ENCODE measurements at regions not wholly inside any gene's neighbourhood (a gene's known extent, or its start where the extent isn't known, plus 50 kb on each side); places are given as distances from the start of the nearest gene placed in this dataset.

DNA sequence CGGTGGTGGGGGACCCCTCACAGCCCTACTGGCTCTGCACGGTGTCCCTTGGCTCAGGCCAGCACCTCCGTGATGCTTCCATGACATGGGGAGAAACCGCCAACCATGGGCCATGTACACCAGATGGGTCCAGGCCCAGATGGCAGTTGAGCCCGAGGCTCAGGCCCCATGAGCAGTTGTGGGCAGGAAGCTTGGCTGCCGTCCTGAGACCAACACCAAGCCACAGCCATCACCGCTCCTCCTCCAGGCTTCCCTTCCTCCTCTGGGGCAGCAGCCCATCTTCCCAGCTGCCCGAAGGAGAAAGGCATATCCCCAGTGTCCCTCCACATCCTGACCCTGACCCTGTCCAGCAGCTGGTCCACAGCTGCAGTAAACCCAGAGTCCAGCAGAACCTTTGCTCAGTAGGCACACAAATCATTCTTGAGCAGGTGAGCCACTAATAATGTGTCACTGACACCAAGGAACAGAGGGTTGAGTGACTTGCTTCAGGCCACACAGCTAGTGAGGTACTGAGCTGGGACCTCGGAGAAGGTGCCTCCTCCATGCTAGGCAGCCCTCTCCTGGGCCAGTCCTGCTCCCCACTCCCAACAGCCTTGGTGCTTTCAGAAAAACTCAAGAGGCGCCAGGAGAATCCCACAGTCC, 204.9 kb downstream of the CTTN start (continued):
- TF ChIP-seq TCF7L2 (IDR thresholded peaks at IDR 0.05; ENCODE audit: borderline replicate concordance, extremely low read depth, insufficient read depth, insufficient read length) = no peak
- TF ChIP-seq, protein P1, sequence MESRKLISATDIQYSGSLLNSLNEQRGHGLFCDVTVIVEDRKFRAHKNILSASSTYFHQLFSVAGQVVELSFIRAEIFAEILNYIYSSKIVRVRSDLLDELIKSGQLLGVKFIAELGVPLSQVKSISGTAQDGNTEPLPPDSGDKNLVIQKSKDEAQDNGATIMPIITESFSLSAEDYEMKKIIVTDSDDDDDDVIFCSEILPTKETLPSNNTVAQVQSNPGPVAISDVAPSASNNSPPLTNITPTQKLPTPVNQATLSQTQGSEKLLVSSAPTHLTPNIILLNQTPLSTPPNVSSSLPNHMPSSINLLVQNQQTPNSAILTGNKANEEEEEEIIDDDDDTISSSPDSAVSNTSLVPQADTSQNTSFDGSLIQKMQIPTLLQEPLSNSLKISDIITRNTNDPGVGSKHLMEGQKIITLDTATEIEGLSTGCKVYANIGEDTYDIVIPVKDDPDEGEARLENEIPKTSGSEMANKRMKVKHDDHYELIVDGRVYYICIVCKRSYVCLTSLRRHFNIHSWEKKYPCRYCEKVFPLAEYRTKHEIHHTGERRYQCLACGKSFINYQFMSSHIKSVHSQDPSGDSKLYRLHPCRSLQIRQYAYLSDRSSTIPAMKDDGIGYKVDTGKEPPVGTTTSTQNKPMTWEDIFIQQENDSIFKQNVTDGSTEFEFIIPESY (IDR thresholded peaks at IDR 0.05; ENCODE audit: extremely low read depth, insufficient replicate concordance, low read length) = no peak
- TF ChIP-seq EZH2phosphoT487 (IDR thresholded peaks at IDR 0.05; ENCODE audit: borderline replicate concordance) = no peak

DNA sequence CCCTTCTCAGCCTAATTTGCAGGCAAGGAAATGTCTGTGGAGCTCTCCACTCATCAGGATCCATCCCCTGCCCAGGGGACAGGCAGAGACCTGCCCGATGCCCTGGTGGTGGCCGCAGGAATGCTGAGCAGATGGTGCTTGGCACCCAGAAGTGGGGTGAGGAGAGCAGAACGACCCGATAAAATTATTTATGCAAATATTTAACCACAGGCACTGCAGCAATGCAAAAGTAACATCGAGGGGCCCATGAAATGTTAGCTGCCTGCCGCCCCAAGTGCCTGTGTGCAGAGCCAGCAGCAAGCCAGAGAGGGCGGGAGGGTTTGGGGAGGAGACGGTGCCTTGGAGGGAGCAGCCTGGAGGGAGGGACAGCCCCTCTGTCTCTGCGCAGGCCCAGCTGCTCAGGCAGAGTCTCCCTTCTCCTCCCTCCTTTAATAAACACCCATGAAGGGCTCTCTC, 205.5 kb downstream of the CTTN start:
- POLR2A ChIA-PET = no interaction called here
- no peak overlapping the region for H3K9ac ChIP-seq (ENCODE audit: low read length)

More for the DNA sequence above, 205.5 kb downstream of the CTTN start:
- TF ChIP-seq CBX3 (IDR thresholded peaks at IDR 0.05; ENCODE audit: low read depth) (no peak), EGR1 (IDR thresholded peaks at IDR 0.05; ENCODE audit: low read depth) (no peak), CEBPB (IDR thresholded peaks at IDR 0.05; ENCODE audit: low read depth) (no peak), SRF (IDR thresholded peaks at IDR 0.05; ENCODE audit: low read depth) (no peak), YY1 (IDR thresholded peaks at IDR 0.05; ENCODE audit: extremely low read depth, insufficient replicate concordance, low read depth, low read length) (no peak), POLR2AphosphoS5 (IDR thresholded peaks at IDR 0.05; ENCODE audit: low read depth, low read length) (no peak), ELF1 (IDR thresholded peaks at IDR 0.05; ENCODE audit: borderline replicate concordance, low read depth) (no peak), POLR2A (IDR thresholded peaks at IDR 0.05; ENCODE audit: borderline replicate concordance, extremely low read depth, insufficient read depth, insufficient read length) (no peak), ZNF274 (IDR thresholded peaks at IDR 0.05; ENCODE audit: low read depth, low read length) (no peak)
- TF ChIP-seq, protein P2, sequence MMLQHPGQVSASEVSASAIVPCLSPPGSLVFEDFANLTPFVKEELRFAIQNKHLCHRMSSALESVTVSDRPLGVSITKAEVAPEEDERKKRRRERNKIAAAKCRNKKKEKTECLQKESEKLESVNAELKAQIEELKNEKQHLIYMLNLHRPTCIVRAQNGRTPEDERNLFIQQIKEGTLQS (IDR thresholded peaks at IDR 0.05) = no peak
- TF ChIP-seq, protein P3, sequence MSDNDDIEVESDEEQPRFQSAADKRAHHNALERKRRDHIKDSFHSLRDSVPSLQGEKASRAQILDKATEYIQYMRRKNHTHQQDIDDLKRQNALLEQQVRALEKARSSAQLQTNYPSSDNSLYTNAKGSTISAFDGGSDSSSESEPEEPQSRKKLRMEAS (IDR thresholded peaks at IDR 0.05) = no peak
- TF ChIP-seq, protein P4, sequence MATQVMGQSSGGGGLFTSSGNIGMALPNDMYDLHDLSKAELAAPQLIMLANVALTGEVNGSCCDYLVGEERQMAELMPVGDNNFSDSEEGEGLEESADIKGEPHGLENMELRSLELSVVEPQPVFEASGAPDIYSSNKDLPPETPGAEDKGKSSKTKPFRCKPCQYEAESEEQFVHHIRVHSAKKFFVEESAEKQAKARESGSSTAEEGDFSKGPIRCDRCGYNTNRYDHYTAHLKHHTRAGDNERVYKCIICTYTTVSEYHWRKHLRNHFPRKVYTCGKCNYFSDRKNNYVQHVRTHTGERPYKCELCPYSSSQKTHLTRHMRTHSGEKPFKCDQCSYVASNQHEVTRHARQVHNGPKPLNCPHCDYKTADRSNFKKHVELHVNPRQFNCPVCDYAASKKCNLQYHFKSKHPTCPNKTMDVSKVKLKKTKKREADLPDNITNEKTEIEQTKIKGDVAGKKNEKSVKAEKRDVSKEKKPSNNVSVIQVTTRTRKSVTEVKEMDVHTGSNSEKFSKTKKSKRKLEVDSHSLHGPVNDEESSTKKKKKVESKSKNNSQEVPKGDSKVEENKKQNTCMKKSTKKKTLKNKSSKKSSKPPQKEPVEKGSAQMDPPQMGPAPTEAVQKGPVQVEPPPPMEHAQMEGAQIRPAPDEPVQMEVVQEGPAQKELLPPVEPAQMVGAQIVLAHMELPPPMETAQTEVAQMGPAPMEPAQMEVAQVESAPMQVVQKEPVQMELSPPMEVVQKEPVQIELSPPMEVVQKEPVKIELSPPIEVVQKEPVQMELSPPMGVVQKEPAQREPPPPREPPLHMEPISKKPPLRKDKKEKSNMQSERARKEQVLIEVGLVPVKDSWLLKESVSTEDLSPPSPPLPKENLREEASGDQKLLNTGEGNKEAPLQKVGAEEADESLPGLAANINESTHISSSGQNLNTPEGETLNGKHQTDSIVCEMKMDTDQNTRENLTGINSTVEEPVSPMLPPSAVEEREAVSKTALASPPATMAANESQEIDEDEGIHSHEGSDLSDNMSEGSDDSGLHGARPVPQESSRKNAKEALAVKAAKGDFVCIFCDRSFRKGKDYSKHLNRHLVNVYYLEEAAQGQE (IDR thresholded peaks at IDR 0.05; ENCODE audit: low read depth) = no peak
- no peak for DNase-seq (ENCODE audit: low read depth, low spot score)
- Histone ChIP-seq H2AFZ (ENCODE audit: low read depth, low read length, poor library complexity, severe bottlenecking) (no peak overlapping the region), H3K4me2 (ENCODE audit: low read length) (no peak overlapping the region), H3K27me3 (ENCODE audit: insufficient read depth, low read length) (no peaks in the 10 kb centered on the region), H3K9me2 (ENCODE audit: insufficient read depth) (no peaks in the 10 kb centered on the region), H4K20me1 (ENCODE audit: insufficient read depth) (no peaks in the 10 kb centered on the region), H3K27ac (ENCODE audit: low read depth, low read length) (no peak overlapping the region), H3K4me3 (replicated peaks in 1 of 2; ENCODE audit: low read depth in 1 of 2, low read length in 2 of 2) (no peak overlapping the region), H3K4me1 (ENCODE audit: control insufficient read depth in 1 of 2, insufficient read depth in 2 of 2, low read length in 2 of 2) (no peaks in the 10 kb centered on the region), H3K9me3 (ENCODE audit: control insufficient read depth in 1 of 2, insufficient read depth in 1 of 2, low read depth in 1 of 2, low read length in 2 of 2) (no peaks in the 10 kb centered on the region), H3K36me3 (ENCODE audit: control insufficient read depth in 1 of 2, insufficient read depth in 2 of 2, low read length in 2 of 2) (no peaks in the 10 kb centered on the region), H3K79me2 (ENCODE audit: insufficient read depth, low read length) (no peaks in the 10 kb centered on the region)
- ChIA-PET CTCF (no interaction called here), RAD21 (ENCODE audit: low non-redundant PET in 1 of 2, low total read pairs in 2 of 2, uncharacterized antibody in 2 of 2, unreplicated experiment in 2 of 2) (no interaction called here)
- BruUV-seq (replicated peaks) = no TSS peak
- no peak for ATAC-seq
- intact Hi-C loops (cut with micrococcal nuclease) = no loop called here
